A172 (cell line): ENCODE measurements at regions not wholly inside any gene's neighbourhood (a gene's known extent, or its start where the extent isn't known, plus 50 kb on each side); places are given as distances from the start of the nearest gene placed in this dataset.
A peak's percentile ranks its signal among the peaks of the same experiment; 100 is the strongest.

ENCODE experiments used
- DNase-seq: peaks from one replicate; pipeline ENCODE4 v3.0.0-alpha.2; 2015; ENCODE audit warnings: low spot score

GRCh38 chr11:28483072-28483867 is 375.1 kb downstream of the METTL15 start:
- no peak for DNase-seq

GRCh38 chr11:28482666-28483065 is 374.5 kb downstream of the METTL15 start:
- DNase-seq, result no peak

DNA sequence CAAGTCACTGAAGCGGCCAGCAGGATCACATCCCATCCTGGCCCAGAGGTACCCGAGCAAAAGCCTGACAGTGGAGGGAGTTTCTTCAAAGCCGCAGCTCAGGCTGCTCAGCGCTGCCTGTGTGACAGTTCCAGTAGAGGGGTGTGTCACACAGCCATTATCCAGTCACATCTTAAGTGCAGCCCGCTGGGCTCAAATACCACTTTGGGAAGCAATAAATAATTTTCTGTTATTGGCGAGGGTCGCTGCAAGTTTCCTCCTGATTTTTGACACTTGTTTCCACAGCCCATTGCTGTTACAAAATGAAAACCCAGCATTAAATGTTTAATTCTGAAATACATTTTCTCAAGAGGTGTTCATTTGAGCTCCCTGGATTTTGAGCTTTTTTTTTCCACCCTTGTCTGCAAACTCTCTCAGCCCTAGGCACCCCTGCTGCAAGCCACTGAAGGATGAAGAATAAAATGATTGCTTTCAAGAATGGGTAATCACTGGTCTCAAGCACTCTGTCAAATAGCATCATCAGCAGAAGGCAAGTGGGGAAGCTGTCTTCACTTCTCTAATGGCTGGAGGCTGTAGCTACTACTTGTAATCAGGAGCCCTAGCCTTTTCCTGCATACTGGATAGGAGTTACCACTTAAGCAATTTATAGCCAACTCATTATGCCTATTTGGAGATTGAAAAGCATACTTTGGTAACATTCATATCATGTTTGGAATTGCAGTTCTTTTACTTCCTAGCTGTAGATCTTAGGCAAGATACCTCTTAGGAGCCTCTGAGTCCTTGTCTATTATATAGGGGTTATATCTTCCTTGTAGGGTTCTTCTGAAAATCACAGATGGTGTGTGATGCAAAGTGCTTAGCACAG is 373.7 kb downstream of the METTL15 start:
- no peak for DNase-seq

DNA sequence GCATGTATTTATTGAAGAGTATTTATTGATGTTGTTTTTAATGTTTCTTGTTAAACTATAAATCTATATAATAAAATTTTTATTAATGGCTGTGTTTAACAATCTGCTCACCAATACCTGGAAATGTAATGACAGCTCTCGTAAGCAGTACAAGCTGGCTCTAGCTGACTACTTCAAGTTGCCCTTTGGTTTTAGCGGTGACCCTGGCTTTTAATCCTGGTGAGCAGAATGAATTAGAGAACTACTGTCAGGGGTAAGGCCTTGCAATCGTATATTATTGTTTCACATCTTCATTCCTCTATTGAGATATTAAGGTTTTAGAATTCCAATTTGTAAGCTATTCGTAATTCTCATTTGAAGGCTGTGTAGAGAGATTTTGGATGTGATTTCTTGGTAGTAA is 372.2 kb downstream of the METTL15 start:
- DNase-seq, result no peak

DNA sequence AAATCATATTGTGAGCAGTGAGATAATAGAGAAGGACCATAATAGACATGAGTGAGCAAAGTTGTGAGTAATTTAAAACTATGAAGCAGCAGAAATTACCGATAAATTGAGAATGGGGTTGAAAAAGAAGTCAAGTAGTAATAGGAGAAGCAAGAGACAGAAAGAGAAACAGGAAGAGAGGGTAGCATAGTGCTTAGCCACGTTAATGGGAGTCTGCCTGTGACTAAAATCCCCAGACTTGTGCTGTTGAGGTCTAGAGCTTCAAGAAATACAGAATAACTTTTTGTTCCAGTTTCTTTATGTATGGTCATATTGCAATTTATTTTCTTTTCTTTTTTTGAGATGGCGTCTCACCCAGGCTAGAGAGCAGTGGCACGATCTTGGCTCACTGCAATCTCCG is 368.7 kb downstream of the METTL15 start:
- no peak for DNase-seq

DNA sequence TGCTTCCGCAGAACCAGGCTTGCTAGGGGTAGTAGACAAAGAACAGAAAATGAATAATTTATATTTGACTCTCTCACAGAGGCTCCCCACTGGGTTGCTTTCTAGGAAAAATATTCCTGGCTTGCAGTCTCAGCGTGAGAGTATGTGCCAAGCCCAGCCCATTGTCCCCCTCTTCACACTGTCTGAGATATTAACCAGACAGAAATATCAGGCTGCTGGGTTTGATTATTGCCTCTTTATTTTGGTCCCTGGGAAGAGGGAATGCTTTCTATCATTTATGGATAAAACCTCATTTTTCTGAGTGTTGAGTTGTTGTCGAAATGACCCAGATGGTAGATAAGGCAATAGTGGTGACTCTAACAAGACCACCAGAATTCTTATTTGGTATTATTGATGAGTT is 367.9 kb downstream of the METTL15 start:
- no peak for DNase-seq

DNA sequence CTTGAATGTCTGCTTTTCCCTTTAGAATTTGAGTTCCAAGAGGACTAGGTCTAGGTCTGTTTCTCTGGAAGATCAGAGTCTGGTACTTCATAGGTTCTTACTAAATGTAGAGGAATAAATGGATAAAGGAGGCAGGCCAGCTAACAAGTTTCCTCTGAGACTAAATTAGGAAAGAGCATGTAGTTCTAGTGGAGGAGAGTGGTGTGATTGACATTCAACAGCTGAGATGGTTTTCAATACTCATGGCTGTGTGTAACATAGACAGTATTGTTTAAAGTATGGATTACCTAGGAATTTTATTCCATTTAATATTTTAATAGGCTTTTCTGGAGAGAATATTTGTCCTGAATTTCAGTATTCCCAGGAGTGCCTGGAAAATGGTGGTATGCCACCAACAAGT is 364.7 kb downstream of the METTL15 start:
- DNase-seq, result no peak

DNA sequence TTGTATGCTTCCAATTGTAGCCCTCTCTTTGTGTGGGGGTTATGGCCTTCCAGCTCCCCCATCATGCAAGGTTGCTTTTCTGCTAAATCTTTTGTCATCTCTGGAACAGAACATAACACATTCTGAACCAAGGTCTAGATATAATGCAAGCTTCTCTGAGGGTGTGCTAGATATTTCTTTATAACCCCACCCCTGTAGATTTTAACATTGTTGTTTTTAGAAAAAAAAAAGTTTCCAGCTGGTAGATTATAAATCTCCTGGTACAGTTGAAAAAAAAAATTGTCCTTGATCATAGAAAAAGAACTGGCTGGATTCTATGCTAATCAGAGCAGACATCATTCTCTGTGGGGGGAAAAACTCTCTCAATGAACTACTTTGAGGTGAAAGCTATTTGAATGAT is 363.3 kb downstream of the METTL15 start:
- DNase-seq, result no peak

DNA sequence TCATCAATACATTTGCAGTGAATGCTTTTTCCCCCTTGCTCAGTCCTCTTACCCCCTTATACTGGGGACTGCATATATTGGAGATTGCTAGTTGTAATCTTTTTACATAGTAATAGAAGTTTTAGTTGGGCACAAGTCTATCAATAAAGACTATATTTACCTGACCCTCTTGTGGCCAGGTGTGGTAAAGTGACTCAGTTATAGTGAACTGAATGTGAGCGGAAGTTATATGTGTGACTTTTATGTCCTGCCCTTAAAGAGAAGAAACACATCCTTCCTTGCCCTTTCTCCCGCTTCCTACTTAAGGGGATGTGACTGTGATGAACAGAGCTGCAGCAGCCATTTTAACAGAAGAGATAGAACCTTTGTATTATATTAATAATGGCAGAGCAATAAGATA is 362.0 kb downstream of the METTL15 start:
- no peak for DNase-seq

DNA sequence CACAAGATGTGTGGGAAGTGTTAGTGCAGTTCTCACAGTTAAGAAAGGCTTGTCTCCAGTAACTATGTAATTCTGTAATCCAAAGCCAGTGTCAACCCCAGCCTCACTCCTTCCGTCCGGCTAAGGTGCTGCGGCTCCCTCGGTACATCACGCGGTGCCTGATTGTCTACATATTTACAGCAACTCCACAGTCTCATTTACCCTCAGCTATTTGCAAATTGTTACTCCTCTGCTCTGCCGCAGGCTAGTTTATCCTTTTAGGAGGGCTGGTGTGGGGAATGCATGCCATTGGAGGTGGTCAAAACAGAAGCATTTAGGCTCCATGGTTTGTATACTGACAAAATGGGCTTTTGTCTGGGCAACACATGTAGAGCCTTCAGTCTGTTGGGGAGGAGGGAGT is 358.3 kb downstream of the METTL15 start:
- no peak for DNase-seq

GRCh38 chr11:28464252-28464867 is 356.2 kb downstream of the METTL15 start:
- no peak for DNase-seq

GRCh38 chr11:28463826-28464225 is 355.6 kb downstream of the METTL15 start:
- peak; percentile 5 for DNase-seq

DNA sequence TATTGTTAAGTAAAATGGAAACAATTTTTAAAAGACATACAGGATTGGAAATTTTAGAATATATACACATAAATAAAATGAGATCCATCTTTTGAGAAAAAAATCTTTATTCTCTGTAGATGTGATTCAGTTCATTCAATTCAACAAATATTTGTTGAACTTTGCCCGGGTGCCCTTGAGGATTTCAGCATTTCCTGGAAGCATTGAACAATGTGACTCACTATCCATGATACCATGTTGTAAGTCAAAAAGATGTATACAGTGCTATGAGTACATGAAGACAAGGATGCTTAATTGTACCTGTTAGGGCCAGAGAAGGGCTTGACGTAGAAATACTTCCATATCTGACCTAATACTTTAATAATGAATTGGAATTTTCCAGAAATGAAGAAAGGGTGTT is 353.7 kb downstream of the METTL15 start:
- no peak for DNase-seq

DNA sequence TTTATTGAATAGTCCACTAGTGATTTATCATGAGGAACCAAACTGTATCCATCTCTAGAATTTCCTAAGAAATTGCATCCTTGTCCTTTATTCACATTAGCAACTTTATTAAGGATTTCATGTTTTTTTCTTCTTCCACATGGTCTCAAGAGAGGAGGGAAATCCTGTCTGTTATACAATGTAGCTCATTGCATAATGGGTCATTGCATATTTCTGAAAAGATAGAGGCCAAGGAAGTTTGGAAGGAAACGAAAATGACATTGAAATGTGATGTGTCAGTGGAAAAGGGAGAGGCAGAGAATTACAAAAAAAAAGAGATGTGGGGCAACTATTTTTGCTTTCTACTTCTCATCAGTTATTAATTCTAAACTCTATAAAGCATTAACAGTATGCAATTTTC is 353.1 kb downstream of the METTL15 start:
- no peak for DNase-seq

DNA sequence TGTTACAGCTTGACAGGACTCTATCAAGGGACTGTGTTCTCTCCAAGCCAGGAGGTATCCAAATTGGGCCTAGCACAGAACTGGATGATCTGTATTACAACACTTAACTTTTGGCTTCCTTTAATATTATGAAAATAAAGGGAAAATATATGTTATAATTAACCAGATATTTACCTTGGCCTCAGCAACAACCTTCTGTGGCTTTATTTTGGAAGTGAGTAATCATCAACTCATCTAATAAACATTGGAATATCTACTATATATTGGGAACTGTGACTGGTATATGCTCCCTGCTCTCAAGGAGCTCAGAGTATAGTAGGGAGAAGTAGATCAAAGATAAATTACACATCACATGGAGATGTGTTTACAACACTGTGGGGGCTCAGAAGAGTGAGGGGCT is 352.2 kb downstream of the METTL15 start:
- DNase-seq, result no peak

DNA sequence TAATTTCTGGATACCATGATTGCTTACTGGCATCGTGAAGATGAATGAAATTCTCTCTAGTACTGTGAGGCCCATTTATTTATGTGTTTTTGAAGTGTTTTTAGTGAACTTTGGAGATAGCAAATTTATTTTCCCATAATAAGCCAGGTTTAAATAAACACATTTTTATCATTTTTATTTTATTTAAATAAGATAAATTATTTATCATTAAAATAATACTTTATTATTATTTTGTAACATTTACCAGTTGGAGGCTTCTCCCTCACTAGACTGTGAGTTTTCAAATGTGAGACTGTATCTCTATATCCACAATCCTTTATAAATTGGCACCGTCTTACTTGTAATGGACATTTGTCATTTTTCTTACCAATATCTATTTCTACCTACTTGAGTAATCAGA is 351.7 kb downstream of the METTL15 start:
- no peak for DNase-seq

DNA sequence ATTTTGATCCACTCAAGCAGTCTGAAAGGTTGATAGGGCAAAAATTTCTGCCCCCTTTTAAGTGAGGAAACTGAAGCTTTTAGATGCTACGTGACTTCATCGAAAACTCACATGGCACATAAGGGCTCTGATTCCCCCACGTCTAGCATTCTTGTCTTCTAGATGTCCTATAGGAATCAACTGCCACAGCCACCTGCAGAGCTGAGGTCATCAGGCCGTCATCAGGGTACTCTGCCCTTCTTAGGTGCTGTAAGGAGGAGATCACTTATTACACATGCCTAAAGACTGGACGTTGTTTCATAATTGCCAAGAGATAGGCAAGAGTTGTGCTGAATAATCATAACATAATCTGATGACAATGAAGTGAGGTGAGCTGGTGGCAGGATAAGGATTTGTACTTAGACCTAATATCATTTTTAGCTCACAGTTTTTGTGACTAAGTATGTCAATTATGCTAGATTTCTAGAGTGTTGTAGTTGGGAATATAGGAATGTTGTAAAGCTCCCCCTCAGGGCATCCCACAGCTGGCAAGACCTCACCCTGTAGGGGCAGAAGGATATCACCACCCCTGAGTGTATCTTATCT is 349.4 kb downstream of the METTL15 start:
- DNase-seq, result no peak

DNA sequence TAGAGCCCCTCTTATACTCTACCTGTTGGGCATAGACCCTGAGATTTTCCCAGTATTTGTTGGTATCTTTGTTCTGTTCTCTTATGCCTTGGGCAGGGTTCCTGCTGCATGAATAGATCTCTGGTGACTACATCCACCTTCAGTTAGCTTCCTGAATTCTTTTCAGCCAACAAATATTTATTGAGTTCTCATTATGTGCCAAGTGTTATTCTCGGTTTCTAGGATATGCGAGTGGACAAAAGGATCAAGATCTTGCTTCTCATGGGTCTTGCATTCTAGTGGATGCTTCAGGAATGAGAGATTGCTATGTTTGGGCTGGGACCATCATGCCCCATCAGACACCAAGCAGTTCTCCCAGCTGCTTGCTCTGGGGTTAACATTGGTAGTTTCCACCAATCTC is 340.0 kb downstream of the METTL15 start:
- DNase-seq, result no peak

DNA sequence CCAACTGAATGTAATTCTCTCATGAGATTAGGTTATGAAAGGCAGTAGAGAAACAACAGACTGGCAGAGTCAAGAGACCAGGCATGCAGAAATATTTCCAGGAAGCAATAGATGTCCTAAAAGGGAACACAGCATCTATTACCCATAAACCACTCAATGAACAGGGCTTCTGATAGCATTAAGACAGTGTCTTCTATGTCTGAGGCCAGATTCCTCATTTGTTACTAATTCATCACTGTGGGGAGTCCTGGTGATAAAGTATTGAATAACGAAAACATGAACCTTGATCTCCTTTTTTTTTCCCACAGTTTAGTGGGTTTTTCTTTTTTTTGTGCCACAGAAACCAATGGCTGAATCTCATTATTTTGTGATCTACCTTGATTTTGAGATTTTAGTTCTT is 339.0 kb downstream of the METTL15 start:
- no peak for DNase-seq

DNA sequence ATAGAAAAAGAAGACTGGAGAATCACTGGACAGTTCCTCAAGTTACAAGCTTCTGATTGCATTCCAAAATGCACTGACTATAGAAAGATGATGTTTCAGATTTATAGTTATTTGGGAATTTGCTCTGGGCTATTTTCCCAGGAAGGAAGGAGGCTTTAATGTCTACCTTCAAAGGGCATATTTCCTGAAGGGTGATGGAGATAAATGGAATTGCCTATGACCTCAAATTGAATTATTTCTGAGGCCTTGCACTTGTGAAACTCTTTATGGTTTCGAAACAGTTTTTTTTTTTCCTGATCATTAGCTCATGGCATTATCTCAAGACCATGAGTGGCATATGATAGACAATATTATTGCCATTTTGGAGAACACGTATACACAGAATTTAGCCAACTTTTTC is 333.9 kb downstream of the METTL15 start:
- DNase-seq, result no peak

DNA sequence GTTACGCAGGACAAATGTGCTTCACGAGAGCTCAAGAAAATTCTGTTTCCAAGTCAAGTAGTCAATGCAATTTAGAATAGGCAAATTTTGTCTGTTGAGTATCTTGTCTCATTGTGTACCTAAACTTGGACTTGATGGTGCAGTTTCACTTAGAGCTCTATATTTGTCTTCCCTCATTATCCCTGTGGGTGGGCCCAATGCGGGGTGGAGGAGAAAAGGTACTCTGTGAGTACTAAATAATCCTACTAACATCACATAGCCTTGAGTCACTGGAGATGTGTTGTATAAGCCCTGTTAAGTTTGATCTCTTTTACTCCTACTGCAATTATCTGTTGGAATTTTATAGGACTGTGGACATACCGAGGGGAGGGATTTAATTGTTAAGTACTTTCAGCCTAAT is 331.2 kb downstream of the METTL15 start:
- no peak for DNase-seq

GRCh38 chr11:28420099-28420498 is 311.9 kb downstream of the METTL15 start:
- DNase-seq, result no peak
